ENCODE measurements at regions not wholly inside any gene's neighbourhood (a gene's known extent, or its start where the extent isn't known, plus 50 kb on each side); places are given as distances from the start of the nearest gene placed in this dataset.

- no peaks in the 10 kb centered on the region for H3K9me2 ChIP-seq (replicated peaks; ENCODE audit: insufficient read depth, low read length)
- no peak overlapping the region for H3K4me3 ChIP-seq (ENCODE audit: low read length)
- no peaks in the 10 kb centered on the region for H3F3A ChIP-seq (ENCODE audit: insufficient read depth, low read length)
- H3K4me1 ChIP-seq (ENCODE audit: low read length): peaks cover 3% of the 10 kb centered on the region; the same call in 1 of the 2 replicates
- no peak overlapping the region for H3K4me2 ChIP-seq (ENCODE audit: low read depth, low read length)
- H2AFZ ChIP-seq (ENCODE audit: low read length): no peak overlapping the region
- TF ChIP-seq CTCF (IDR thresholded peaks at IDR 0.05; ENCODE audit: low read length) (no peak), EZH2phosphoT487 (IDR thresholded peaks at IDR 0.05; ENCODE audit: low read length) (no peak)
- H3K9ac ChIP-seq (ENCODE audit: low read length): no peak overlapping the region
- no peaks in the 10 kb centered on the region for H3K36me3 ChIP-seq (replicated peaks; ENCODE audit: insufficient read depth, low read length)
- peak; percentile 72 for DNase-seq
- no peaks in the 10 kb centered on the region for H3K27me3 ChIP-seq (replicated peaks; ENCODE audit: insufficient read depth, low read length)
- H4K20me1 ChIP-seq (ENCODE audit: insufficient read depth, low read length): no peaks in the 10 kb centered on the region
- H3K79me2 ChIP-seq (ENCODE audit: low read length): no peaks in the 10 kb centered on the region
- H3K9me3 ChIP-seq (replicated peaks; ENCODE audit: insufficient read depth, low read length): no peaks in the 10 kb centered on the region
- no peak overlapping the region for H3K27ac ChIP-seq (ENCODE audit: low read length)
Observed at GRCh38 chr3:184460276-184460675, 80.4 kb downstream of the CHRD start.

- Histone ChIP-seq H3K4me2 (ENCODE audit: low read depth, low read length) (no peak overlapping the region), H4K20me1 (ENCODE audit: insufficient read depth, low read length) (no peaks in the 10 kb centered on the region), H2AFZ (ENCODE audit: low read length) (no peak overlapping the region), H3K9ac (ENCODE audit: low read length) (no peak overlapping the region), H3K27ac (ENCODE audit: low read length) (no peak overlapping the region), H3K9me3 (replicated peaks; ENCODE audit: insufficient read depth, low read length) (no peaks in the 10 kb centered on the region), H3F3A (ENCODE audit: insufficient read depth, low read length) (no peaks in the 10 kb centered on the region), H3K36me3 (replicated peaks; ENCODE audit: insufficient read depth, low read length) (no peaks in the 10 kb centered on the region), H3K4me1 (ENCODE audit: low read length) (peaks cover 8% of the 10 kb centered on the region), H3K4me3 (ENCODE audit: low read length) (no peak overlapping the region), H3K9me2 (replicated peaks; ENCODE audit: insufficient read depth, low read length) (no peaks in the 10 kb centered on the region), H3K27me3 (replicated peaks; ENCODE audit: insufficient read depth, low read length) (no peaks in the 10 kb centered on the region), H3K79me2 (ENCODE audit: low read length) (no peaks in the 10 kb centered on the region)
- TF ChIP-seq CTCF (IDR thresholded peaks at IDR 0.05; ENCODE audit: low read length): no peak
- no peak for DNase-seq
Observed at GRCh38 chr3:184461219-184461618, 81.4 kb downstream of the CHRD start.

- Histone ChIP-seq H2AFZ (ENCODE audit: low read length) (peak overlapping the region; percentile 25; the same call in 1 of the 2 replicates), H3K27ac (ENCODE audit: low read length) (no peak overlapping the region; the same call in 1 of the 2 replicates), H4K20me1 (ENCODE audit: insufficient read depth, low read length) (no peaks in the 10 kb centered on the region), H3K9ac (ENCODE audit: low read length) (no peak overlapping the region), H3K27me3 (replicated peaks; ENCODE audit: insufficient read depth, low read length) (no peaks in the 10 kb centered on the region), H3K4me2 (ENCODE audit: low read depth, low read length) (peak overlapping the region; percentile 47), H3F3A (ENCODE audit: insufficient read depth, low read length) (0 out of 2 replicates have a peak, but pooled peaks cover 3% of the 10 kb centered on the region), H3K36me3 (replicated peaks; ENCODE audit: insufficient read depth, low read length) (no peaks in the 10 kb centered on the region), H3K79me2 (ENCODE audit: low read length) (no peaks in the 10 kb centered on the region), H3K4me3 (ENCODE audit: low read length) (peak overlapping the region; percentile 7; the same call in 1 of the 2 replicates), H3K9me3 (replicated peaks; ENCODE audit: insufficient read depth, low read length) (no peaks in the 10 kb centered on the region), H3K4me1 (ENCODE audit: low read length) (peaks cover 14% of the 10 kb centered on the region), H3K9me2 (replicated peaks; ENCODE audit: insufficient read depth, low read length) (no peaks in the 10 kb centered on the region)
- TF ChIP-seq EZH2phosphoT487 (IDR thresholded peaks at IDR 0.05; ENCODE audit: low read length) (no peak), EZH2 (optimal IDR thresholded peaks at IDR 0.05; ENCODE audit: low read depth, low read length) (no peak), CTCF (IDR thresholded peaks at IDR 0.05; ENCODE audit: low read length) (no peak)
- DNase-seq: peak; percentile 5
Observed at GRCh38 chr3:184465883-184466412, 86.1 kb downstream of the CHRD start.

Measured in MM.1S (cell line).